ENCODE measurements at regions not wholly inside any gene's neighbourhood (a gene's known extent, or its start where the extent isn't known, plus 50 kb on each side); places are given as distances from the start of the nearest gene placed in this dataset.

DNA sequence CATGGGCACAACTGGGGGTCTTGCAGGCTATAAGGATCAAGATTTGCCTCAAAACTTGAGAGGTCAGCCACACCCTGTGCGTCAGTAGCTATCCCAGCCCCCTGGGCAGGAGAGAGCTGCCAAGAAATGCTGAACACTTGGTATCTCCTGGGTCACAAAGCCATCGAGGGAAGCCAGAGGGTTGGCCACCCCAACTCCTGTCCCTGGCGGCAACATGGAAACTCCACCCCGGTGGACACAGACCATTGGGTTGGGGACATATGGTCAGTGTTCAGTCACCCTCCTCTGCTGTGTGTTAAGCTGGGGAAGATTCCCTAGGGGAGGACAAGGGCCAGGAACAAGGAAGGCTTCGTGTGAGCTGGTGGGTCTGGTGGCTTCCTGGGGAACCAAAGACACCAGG lies 140.6 kb downstream of the C5orf15 start:
- TF ChIP-seq, protein P1, sequence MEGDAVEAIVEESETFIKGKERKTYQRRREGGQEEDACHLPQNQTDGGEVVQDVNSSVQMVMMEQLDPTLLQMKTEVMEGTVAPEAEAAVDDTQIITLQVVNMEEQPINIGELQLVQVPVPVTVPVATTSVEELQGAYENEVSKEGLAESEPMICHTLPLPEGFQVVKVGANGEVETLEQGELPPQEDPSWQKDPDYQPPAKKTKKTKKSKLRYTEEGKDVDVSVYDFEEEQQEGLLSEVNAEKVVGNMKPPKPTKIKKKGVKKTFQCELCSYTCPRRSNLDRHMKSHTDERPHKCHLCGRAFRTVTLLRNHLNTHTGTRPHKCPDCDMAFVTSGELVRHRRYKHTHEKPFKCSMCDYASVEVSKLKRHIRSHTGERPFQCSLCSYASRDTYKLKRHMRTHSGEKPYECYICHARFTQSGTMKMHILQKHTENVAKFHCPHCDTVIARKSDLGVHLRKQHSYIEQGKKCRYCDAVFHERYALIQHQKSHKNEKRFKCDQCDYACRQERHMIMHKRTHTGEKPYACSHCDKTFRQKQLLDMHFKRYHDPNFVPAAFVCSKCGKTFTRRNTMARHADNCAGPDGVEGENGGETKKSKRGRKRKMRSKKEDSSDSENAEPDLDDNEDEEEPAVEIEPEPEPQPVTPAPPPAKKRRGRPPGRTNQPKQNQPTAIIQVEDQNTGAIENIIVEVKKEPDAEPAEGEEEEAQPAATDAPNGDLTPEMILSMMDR (IDR thresholded peaks at IDR 0.05; ENCODE audit: insufficient read depth, low read depth, low read length, missing control alignments) = no peak
- no peak for DNase-seq (ENCODE audit: low read depth)
- H3K4me3 ChIP-seq (ENCODE audit: low read length) = no peak overlapping the region

DNA sequence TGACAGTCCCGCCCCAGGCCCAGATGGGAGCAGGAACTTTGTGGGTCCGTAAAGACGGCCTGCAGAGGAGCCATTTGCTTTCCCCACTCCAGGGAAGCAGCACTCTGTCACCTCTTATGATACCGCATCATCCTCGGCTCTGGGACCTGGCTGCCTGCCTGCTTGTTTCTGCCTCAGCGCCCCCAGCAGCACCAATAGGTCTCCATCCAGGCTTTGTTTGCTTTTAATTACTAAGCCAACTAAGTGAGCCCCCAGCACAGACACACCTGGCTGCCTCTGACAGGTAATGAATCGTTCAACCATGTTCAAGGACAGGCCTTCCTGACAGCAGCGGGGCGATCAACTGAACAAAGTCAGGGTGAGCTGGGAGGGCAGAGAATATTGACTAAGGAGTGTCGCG lies 141.4 kb downstream of the C5orf15 start:
- DNase-seq (ENCODE audit: low read depth) = no peak
- H3K4me3 ChIP-seq (ENCODE audit: low read length) = no peak overlapping the region
- TF ChIP-seq, protein P1 (IDR thresholded peaks at IDR 0.05; ENCODE audit: insufficient read depth, low read depth, low read length, missing control alignments) = no peak

DNA sequence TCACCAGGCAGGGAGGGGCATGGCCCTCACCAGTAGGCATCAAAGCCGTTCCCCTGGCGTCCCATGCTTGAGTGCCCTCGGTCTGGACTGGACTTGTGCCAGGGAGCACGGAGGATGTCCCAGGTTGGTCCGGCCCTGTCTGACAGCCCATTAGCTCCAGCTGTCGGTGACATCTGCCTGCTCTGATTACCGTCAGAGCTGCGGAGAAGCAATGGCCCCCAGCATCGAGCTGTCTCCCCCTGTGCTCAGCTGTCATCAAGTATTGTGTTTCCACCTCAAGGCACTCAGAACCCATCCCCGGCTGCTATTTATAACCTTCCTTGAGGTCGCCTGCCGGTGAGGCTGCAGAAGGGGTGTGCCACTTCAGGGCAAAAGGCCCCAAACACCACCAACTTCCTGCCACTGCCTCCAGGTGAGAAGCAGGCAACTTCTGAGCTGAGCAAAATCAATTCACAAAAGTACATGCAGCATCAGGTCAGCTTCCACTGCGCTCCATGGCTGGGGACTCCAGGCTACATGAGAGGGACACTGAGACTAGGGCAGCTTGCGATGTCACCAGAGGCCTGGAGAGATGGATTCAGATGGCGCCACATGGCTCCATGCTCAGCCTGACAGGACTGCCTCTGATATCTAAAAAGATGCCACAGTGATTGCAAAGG lies 142.7 kb downstream of the C5orf15 start:
- DNase-seq (ENCODE audit: low read depth) = no peak
- no peak overlapping the region for H3K4me3 ChIP-seq (ENCODE audit: low read length)
- TF ChIP-seq, protein P1 (IDR thresholded peaks at IDR 0.05; ENCODE audit: insufficient read depth, low read depth, low read length, missing control alignments) = no peak

DNA sequence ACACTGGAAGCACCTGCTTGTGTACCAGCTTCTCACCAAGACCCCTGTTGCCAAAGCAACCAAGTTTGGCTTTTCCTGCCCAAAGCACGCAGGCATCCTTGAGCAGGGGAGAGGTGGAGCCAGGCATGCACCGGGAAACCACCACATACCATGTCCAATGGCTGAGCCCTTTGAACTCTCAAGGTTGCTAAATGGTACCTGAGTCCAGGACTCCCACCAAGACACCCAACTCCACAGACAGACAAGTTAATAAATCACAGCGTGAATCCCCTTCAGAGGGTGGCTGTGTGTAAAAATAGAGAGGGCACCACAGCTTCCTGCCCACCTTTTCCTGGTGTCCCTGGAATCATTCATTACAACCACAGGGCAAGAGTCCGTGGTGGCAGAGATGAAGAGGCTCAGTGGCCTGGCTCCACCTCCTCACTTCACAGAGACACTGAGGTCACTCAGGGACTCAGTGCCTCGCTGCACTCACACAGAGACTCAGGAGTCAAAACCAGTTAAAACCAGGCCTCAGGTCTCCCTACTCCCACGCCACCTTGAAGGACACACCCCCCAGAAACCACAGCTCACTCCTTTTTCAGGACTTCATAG lies 143.7 kb downstream of the C5orf15 start:
- DNase-seq (ENCODE audit: low read depth) = no peak
- TF ChIP-seq, protein P1 (IDR thresholded peaks at IDR 0.05; ENCODE audit: insufficient read depth, low read depth, low read length, missing control alignments) = no peak

DNA sequence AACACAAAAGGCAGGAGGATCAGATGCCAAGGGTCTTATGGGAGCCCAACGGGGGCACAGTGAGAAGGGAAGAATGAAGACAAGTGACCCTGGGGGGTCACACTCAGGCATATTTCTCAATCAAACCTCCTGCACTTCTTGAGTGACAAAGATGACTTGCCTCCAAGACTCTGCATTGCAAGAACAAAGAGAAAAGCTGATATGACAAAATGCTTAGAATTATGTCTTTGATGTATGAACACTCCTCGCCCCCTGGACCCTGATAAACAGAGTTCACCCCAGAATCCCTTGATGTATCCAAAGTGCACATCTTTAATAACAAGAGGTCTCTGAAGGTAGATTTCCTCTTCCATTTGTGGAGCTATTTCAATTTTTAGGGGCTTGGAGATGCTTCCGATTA lies 146.5 kb downstream of the C5orf15 start:
- TF ChIP-seq, protein P1 (IDR thresholded peaks at IDR 0.05; ENCODE audit: insufficient read depth, low read depth, low read length, missing control alignments) = no peak

More for the DNA sequence above, 143.7 kb downstream of the C5orf15 start:
- H3K4me3 ChIP-seq (ENCODE audit: low read length) = no peak overlapping the region

DNA sequence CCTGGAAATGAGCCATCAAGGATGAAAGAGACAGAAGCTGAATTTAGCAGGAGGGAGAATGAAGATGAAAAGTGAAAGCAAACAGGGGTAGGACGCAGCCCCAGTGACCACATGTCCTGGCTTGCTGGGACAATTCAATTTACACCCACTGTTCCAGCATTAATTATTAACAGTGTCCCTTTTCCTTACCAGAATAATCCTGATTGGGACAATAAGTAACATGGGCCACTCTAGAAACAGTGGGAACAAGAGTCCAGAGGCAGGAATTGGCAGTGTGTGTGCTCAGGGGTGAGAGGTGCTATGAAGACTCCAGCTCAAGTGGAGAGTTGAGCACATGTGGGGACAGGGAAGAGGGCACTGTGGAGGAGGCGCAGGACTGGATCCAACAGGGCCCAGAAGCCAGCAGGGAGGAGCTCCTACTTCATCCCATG lies 147.1 kb downstream of the C5orf15 start:
- no peak overlapping the region for H3K4me3 ChIP-seq (ENCODE audit: low read length)
- TF ChIP-seq, protein P1 (IDR thresholded peaks at IDR 0.05; ENCODE audit: insufficient read depth, low read depth, low read length, missing control alignments) = no peak
- DNase-seq (ENCODE audit: low read depth) = no peak

More for the DNA sequence above, 146.5 kb downstream of the C5orf15 start:
- no peak for DNase-seq (ENCODE audit: low read depth)
- H3K4me3 ChIP-seq (ENCODE audit: low read length) = no peak overlapping the region

DNA sequence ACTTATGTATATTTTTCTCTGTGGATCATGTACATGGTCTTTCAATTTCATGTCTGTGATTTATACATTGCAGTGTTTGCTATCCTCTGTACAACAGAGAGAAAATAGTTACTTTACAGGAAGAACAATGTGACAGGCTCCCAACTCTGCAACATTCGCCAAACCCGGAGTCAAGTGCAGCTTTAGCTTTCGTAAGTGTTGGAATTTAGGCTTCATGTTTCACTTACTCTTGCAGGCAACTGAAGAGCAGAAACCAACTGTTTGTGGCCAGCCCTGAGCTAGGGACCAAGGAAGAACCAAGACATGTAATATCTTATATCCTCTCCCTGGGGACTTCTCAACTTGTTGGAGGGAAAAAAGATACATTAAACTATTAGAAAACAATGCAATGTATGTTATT lies 147.9 kb downstream of the C5orf15 start:
- TF ChIP-seq, protein P1 (IDR thresholded peaks at IDR 0.05; ENCODE audit: insufficient read depth, low read depth, low read length, missing control alignments) = no peak
- no peak overlapping the region for H3K4me3 ChIP-seq (ENCODE audit: low read length)
- no peak for DNase-seq (ENCODE audit: low read depth)
